Fibroblast of villous mesenchyme (primary cell): ENCODE measurements at regions not wholly inside any gene's neighbourhood (a gene's known extent, or its start where the extent isn't known, plus 50 kb on each side); places are given as distances from the start of the nearest gene placed in this dataset.

Experiments
- DNase-seq: peaks from one replicate; pipeline ENCODE4 v3.0.0-alpha.2; 2010; ENCODE audit warnings: low read depth
- H3K4me3 ChIP-seq: 2 replicates; pipeline ENCODE4 v1.5.1; 2011; ENCODE audit warnings: low read depth, mild to moderate bottlenecking, low read length
- CTCF ChIP-seq: IDR thresholded peaks from 2 replicates; pipeline ENCODE4 v1.5.1; 2012; ENCODE audit warnings: low read depth, mild to moderate bottlenecking, low read length; ENCODE audit not compliant: insufficient read depth

- DNase-seq, result no peak
- no peak for TF ChIP-seq CTCF
- H3K4me3 ChIP-seq, result no peak overlapping the region
These were observed 195.5 kb downstream of the RBFOX3 start for GRCh38 chr17:79415365-79415764.

GRCh38 chr17:79414793-79415211 lies 196.0 kb downstream of the RBFOX3 start:
- no peak for TF ChIP-seq CTCF
- DNase-seq, result no peak
- H3K4me3 ChIP-seq, result no peak overlapping the region

- no peak overlapping the region for H3K4me3 ChIP-seq
- no peak for TF ChIP-seq CTCF
- DNase-seq, result no peak
These were observed 196.6 kb downstream of the RBFOX3 start for GRCh38 chr17:79414063-79414792.

- TF ChIP-seq CTCF, result no peak
- DNase-seq, result no peak
- H3K4me3 ChIP-seq, result no peak overlapping the region
These were observed 197.2 kb downstream of the RBFOX3 start for GRCh38 chr17:79413611-79414010.

- H3K4me3 ChIP-seq, result no peak overlapping the region
- TF ChIP-seq CTCF, result no peak
- DNase-seq, result no peak
These were observed 197.9 kb downstream of the RBFOX3 start for GRCh38 chr17:79412886-79413390.

- TF ChIP-seq CTCF, result no peak
- H3K4me3 ChIP-seq, result no peak overlapping the region
- DNase-seq, result no peak
These were observed 198.7 kb downstream of the RBFOX3 start for GRCh38 chr17:79412110-79412509.

GRCh38 chr17:79411419-79411818 lies 199.4 kb downstream of the RBFOX3 start:
- no peak for TF ChIP-seq CTCF
- DNase-seq, result no peak
- H3K4me3 ChIP-seq, result no peak overlapping the region
